ENCODE measurements at regions not wholly inside any gene's neighbourhood (a gene's known extent, or its start where the extent isn't known, plus 50 kb on each side); places are given as distances from the start of the nearest gene placed in this dataset.

DNA sequence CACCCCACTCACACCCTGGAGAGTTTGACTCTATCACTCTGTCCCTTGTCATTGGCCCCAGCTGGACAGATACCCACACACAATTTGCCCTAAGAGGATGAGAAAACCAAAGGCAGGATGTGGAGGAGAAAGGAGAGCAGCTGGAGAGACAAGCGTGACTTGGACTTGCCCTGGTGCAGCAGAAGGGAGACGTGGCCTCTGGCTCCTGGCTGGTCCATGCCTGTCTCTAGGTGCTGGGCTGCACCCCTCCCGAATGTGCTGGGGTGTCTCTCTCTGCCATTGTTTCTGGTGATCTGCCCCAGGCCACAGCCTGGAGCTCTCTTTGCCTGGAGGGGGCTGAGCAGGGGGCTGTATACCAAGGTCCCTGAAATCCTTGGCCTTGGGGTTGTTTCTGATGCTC, 88.7 kb upstream of the HDAC4 start:
- DNase-seq (ENCODE audit: low read depth in 3 of 3, low spot score in 2 of 3) = no peak

DNA sequence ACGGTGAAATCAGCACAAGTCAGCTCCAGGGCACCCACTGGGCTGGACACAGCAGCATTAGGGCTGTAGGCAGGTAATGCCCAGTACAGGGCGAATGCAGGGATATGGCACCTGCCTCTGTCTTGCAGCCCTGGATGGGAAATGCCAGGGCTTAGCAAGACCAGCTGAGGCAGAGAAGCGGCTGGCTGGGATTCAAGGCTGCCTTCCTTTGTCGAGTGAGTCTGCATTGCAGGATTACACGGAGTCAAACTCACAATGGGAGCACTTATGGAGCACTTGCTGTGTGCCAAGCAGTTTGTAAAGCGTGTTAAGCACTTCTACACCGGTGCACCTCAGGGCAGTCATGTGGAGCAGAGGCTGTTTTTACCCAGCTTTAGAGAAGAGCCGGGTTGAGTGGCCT, 87.3 kb upstream of the HDAC4 start:
- DNase-seq (ENCODE audit: low read depth in 3 of 3, low spot score in 2 of 3) = no peak

GRCh38 chr2:239487272-239487671, 86.5 kb upstream of the HDAC4 start:
- no peak for DNase-seq (ENCODE audit: low read depth in 3 of 3, low spot score in 2 of 3)

GRCh38 chr2:239485622-239486021, 84.8 kb upstream of the HDAC4 start:
- no peak for DNase-seq (ENCODE audit: low read depth in 3 of 3, low spot score in 2 of 3)

GRCh38 chr2:239484571-239485355, 83.9 kb upstream of the HDAC4 start:
- DNase-seq (ENCODE audit: low read depth in 3 of 3, low spot score in 2 of 3) = no peak

DNA sequence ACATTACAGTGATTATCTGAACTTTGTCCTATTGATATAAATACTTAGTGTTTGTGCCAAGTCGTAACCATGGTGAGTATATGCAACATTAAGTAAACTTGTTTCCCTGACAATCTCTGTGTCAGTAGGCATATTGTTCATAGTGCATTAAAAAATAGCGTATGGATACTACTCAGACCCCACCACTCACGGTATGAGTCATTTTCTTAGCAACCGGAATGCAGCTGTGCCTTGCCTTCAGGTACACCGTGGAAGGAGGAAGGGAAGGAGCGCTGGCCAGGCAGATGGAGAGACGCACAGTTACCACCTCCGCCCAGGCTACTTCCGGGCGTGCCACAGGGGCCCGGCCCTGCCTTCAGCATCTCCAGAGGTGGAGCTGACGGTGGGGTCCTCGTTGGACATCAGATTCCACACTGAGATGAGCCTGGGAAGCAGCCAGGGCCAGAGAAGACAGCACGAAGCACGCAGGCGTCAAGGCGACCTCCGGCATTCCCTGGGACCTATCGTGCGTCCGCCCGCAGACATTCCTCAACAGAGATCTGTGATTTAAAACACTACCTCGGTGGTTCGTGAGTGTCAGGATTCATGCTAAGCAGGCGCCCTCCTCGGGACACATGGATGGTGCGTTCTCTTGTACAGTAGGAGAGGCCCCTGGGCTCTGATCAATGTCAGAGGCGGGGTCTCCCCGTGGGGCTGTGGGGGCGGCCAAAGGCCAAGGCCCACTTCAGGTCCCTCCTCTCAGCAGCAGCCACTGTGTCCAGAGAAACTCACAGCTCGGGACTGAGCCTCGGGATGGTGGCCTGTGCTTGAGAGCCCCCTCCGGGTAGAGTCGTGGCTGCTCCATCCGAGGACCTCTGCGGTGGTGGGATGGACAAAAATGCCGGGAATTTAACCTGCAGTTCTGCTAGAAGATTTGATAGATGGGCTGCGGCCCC, 82.2 kb upstream of the HDAC4 start:
- no peak for DNase-seq (ENCODE audit: low read depth in 3 of 3, low spot score in 2 of 3)

- no peak for DNase-seq (ENCODE audit: low read depth in 3 of 3, low spot score in 2 of 3)
Observed at GRCh38 chr2:239479471-239479870, 78.7 kb upstream of the HDAC4 start.

- no peak for DNase-seq (ENCODE audit: low read depth in 3 of 3, low spot score in 2 of 3)
Observed at GRCh38 chr2:239477591-239477990, 76.8 kb upstream of the HDAC4 start.

DNA sequence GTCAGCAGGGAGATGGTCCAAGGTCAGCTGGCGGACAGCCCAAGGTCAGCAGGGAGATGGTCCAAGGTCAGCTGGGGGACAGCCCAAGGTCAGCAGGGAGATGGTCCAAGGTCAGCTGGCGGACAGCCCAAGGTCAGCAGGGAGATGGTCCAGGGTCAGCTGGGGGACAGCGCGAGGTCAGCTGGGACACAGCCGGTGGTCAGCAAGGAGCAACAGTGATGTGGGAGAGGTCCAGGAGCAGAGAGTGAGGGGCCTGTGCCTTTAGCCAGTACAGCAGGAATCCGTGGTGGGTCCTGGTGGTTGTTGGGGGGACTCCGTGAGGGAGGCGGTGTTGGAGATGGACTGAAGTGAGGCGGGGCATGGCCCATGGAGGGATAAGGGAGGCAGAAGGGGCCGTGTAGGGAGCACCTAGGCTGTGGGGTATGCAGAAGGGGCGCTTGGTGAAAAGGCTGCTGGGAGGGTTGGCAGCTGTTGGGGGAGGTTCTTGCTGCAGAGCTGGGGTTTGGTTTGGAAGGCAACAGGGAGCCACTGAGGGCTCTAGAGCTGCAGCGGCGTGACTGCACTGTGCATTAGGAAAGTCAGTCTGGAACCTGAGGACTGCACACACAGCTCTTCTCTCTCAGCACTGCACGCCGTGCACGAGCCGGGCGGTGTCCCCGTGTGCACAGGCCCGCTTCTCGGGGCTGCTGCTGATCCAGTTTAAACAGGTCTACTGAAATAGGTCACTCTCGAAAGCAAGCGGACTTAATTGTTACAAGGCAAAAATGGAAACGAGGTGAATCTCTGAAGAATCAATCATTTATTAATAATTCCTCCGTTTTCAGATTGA, 76.2 kb upstream of the HDAC4 start:
- no peak for DNase-seq (ENCODE audit: low read depth in 3 of 3, low spot score in 2 of 3)

DNA sequence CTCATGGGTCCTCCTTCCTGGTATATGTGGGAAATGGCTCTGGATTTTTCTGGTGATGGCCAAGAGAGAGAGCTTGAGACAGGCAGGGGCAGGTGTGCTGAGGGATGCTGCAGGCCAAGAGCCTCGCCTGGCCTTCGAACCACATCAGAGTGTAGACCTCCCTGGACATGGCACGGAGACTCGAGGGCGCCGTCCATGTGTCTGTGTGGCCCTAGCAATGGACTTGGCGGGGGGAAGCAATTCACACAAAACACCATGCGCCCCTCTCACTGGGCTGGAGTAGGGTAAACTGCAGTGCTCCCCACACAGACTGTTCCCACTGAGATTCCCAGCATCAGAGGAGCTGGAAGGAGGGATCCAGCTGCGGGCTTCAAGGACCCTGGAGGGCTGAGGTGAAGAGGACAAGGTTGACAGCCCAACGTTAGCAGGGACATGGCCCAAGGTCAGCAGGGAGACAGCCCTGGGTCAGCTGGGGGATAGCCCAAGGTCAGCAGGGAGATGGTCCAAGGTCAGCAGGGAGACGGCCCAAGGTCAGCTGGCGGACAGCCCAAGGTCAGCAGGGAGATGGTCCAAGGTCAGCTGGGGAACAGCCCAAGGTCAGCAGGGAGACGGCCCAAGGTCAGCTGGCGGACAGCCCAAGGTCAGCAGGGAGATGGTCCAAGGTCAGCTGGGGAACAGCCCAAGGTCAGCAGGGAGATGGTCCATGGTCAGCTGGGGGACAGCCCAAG, 75.4 kb upstream of the HDAC4 start:
- no peak for DNase-seq (ENCODE audit: low read depth in 3 of 3, low spot score in 2 of 3)

GRCh38 chr2:239475161-239476028, 74.6 kb upstream of the HDAC4 start:
- no peak for DNase-seq (ENCODE audit: low read depth in 3 of 3, low spot score in 2 of 3)

DNA sequence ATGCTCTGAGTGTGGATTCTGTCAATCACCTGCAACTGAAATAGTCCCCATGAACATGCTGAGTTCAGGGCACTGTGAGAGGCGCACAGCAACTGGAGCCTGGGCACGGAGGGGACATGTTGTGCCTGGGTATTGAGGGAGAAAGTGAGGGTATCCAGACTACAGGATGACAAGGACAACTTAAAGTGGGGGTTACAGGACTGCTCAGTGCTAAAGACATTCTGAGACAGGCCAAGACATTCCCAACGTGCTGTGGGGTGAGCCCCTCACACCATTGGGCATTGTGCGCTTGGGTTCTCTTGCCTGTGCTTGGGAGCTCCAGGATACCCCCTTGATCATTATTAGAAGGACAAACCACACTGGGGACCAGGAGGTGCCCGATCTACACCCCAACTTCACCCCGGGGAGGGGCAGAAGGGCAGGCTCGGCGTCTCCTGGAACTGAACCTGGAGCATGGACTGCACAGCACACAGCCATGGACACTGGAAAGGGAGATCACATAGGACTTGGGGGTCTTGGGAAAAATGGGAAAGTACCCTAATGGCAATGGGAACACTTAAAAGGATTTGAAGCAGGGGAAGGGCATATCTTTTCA, 72.5 kb upstream of the HDAC4 start:
- DNase-seq (ENCODE audit: low read depth in 3 of 3, low spot score in 2 of 3) = no peak

DNA sequence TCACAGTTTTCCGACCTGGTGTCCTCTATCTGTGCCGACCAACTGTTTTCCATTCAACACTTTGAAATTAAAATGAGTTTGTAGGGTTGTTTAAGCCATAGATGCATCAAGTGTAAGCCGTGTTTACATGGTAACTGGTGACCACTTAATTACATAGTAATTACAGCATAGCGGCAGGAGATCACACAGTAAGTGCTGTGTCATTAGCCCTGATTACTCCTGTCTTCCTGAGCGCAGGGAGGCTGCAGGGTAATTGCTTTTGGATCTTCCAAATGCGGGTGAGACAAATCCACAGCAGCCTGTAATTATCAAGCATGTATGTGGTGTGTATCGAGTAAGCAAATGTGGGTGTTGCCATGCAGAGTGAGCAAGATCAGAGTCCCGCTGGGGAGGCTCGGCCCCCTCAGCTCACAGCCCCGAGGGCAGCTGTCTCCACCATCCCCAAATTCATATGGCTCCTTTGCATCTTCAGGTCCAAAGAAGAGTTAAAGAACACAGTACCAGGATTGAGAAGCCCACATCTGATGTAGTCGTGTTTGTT, 71.5 kb upstream of the HDAC4 start:
- DNase-seq (ENCODE audit: low read depth in 3 of 3, low spot score in 2 of 3) = no peak

- no peak for DNase-seq (ENCODE audit: low read depth in 3 of 3, low spot score in 2 of 3)
Observed at GRCh38 chr2:239471011-239471792, 70.4 kb upstream of the HDAC4 start.

DNA sequence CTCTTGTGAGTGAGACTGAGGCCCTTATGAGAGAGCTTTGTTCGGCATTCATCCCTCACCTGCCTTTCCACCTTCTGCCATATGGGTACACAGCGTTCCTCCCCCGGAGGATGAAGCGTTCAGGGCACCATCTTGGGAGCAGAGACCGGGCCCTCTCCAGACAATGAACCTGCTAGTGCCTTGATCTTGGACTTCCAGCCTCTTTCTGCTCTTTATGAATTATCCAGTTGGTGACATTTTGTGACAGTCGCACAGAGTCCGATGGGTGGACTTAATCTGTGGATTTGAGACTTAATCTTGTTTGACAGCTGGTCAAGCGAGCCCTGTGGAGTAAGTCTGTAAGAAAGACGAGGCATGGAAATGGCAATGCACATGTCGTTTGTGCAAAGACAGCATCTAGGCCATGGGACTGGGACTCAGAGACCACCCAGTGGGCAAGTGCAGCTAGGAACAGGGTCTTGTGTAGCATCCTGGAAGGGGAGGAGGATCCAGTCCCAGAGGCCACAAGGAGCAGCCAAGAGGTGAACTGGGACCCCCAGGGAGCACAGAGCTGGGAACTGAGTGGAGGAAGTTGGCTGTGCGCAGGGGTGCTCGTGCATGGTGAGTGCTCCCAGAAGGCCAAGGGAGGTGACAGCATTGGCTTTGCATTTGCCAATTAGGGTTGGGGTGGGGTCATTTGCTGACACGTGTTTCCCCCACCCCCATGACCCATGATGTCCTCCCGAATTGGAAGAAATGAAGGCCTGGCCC, 69.5 kb upstream of the HDAC4 start:
- no peak for DNase-seq (ENCODE audit: low read depth in 3 of 3, low spot score in 2 of 3)

DNA sequence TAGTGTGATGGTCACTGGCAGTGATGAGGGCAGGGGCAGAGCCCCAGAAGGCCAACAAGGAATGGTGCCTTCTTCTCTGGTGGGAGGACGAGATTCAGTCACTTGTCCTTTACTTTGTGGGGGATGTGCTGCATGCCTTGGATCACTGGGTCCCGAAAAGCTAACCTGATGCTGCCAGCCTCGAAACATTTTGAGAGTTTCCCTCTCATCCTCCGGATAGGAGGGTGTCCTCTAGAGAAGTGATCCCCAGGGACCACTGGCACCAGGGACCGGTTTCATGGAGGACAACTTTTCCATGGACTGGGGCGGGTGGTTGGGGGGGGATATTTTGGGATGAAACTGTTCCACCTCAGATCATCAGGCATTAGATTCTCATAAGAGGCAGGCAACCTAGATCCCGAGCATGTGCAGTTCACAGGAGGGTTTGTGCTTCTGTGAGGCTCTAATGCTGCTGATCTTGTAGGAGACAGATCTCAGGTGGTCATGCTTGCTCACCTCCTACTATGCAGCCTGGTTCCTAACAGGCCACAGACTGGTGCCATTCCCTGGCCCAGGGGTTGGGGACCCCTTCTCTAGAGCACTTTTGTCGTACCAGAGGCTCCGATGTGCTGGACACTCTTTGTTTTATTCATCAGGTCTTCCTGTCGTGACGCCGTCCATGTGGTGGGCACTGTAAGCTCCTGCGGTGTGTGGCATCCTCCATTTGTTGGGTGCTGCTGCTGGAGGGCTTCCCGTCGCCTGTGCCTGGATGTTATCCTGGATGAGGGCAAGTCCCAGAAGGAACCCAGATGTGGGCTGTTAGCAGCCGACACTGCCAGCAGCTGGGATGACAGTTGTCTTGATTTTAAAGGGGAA, 68.5 kb upstream of the HDAC4 start:
- DNase-seq (ENCODE audit: low read depth in 3 of 3, low spot score in 2 of 3) = no peak

All from right renal cortex interstitium (tissue), 3 donors.